Parathyroid adenoma (tissue), 2 donors: ENCODE measurements at regions not wholly inside any gene's neighbourhood (a gene's known extent, or its start where the extent isn't known, plus 50 kb on each side); places are given as distances from the start of the nearest gene placed in this dataset.

Experiments
- H2AFZ ChIP-seq: fragments of 300-600 bp; sonication (generic); one replicate; pipeline ENCODE4 v1.7.0; 2017; ENCODE audit warnings: antibody characterized with exemption, mild to moderate bottlenecking
- H3K27ac ChIP-seq: fragments of 300-600 bp; sonication (generic); one replicate; pipeline ENCODE4 v1.7.0; 2017
- H3K27me3 ChIP-seq: fragments of 300-600 bp; sonication (generic); one replicate; pipeline ENCODE4 v1.7.0; 2017; ENCODE audit warnings: low read length; ENCODE audit not compliant: control insufficient read depth, insufficient read depth
- H3K36me3 ChIP-seq: fragments of 300-600 bp; sonication (generic); one replicate; pipeline ENCODE4 v1.7.0; 2017; ENCODE audit warnings: low read length; ENCODE audit not compliant: control insufficient read depth, insufficient read depth
- H3K4me1 ChIP-seq: fragments of 300-600 bp; sonication (generic); one replicate; pipeline ENCODE4 v1.7.0; 2017; ENCODE audit warnings: control low read depth
- H3K4me2 ChIP-seq: fragments of 300-600 bp; sonication (generic); one replicate; pipeline ENCODE4 v1.7.0; 2017; ENCODE audit warnings: low read length
- H3K4me3 ChIP-seq: fragments of 300-600 bp; sonication (generic); one replicate; pipeline ENCODE4 v1.7.0; 2017; ENCODE audit warnings: low read depth, low read length
- H3K79me2 ChIP-seq: fragments of 300-600 bp; sonication (generic); one replicate; pipeline ENCODE4 v1.7.0; 2017; ENCODE audit warnings: control low read depth
- H3K9ac ChIP-seq: fragments of 300-600 bp; sonication (generic); one replicate; pipeline ENCODE4 v1.7.0; 2017; ENCODE audit warnings: mild to moderate bottlenecking
- H3K9me3 ChIP-seq: fragments of 300-600 bp; sonication (generic); one replicate; pipeline ENCODE4 v1.7.0; 2017; ENCODE audit warnings: low read length; ENCODE audit not compliant: control insufficient read depth
- TF ChIP-seq, protein P1 (sequence below): fragments of 300-600 bp; sonication (generic); IDR thresholded peaks from one replicate; pipeline ENCODE4 v1.7.0; 2017; ENCODE audit warnings: antibody characterized with exemption, mild to moderate bottlenecking
- donor health status: primary hyperparathyroidism.

DNA sequence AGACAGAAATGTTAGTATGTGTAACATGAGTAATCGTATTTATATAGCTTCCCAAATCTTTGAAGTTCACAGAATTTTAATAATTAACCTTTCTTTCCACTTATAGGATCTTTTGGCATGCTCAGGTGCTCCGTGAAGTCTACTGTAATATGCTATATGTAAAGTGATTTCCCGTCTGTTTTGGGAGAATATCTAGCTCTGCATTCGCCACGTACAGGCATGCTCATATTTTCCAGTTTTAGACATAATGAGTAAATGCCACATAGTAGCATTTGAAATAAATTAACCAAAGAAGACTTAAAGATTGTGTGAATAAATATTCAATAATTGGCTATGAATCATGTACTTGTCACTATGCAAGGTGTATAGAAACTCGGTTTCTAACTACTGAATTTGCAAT is 189.0 kb upstream of the CSNK1A1L start:
- Histone ChIP-seq H3K9ac (no peak overlapping the region), H2AFZ (no peak overlapping the region), H3K9me3 (no peaks in the 10 kb centered on the region), H3K79me2 (no peaks in the 10 kb centered on the region), H3K4me3 (no peak overlapping the region), H3K27ac (no peak overlapping the region), H3K4me2 (no peak overlapping the region), H3K4me1 (no peaks in the 10 kb centered on the region), H3K27me3 (no peaks in the 10 kb centered on the region), H3K36me3 (no peaks in the 10 kb centered on the region)
- TF ChIP-seq, protein P1, sequence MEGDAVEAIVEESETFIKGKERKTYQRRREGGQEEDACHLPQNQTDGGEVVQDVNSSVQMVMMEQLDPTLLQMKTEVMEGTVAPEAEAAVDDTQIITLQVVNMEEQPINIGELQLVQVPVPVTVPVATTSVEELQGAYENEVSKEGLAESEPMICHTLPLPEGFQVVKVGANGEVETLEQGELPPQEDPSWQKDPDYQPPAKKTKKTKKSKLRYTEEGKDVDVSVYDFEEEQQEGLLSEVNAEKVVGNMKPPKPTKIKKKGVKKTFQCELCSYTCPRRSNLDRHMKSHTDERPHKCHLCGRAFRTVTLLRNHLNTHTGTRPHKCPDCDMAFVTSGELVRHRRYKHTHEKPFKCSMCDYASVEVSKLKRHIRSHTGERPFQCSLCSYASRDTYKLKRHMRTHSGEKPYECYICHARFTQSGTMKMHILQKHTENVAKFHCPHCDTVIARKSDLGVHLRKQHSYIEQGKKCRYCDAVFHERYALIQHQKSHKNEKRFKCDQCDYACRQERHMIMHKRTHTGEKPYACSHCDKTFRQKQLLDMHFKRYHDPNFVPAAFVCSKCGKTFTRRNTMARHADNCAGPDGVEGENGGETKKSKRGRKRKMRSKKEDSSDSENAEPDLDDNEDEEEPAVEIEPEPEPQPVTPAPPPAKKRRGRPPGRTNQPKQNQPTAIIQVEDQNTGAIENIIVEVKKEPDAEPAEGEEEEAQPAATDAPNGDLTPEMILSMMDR: no peak

DNA sequence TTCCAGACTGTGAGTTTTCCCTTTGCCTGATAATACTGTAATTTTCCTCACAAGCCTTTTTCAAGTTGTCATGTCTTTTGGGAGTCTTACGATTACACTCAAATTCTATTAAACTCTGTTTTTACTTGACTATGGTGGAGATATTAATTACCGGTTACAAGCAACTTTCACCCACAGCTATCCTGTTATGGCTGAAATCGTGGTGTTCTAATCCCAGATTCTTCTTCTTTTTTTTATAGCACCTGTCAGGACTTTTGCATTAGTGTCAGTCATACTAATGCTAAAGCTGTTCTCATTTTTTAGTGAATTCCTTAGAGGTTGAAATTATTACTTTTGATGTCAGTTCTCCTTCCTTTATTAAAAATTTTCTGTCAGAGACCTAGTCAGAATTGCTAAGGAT is 187.8 kb upstream of the CSNK1A1L start:
- Histone ChIP-seq H3K4me2 (no peak overlapping the region), H3K79me2 (no peaks in the 10 kb centered on the region)

DNA sequence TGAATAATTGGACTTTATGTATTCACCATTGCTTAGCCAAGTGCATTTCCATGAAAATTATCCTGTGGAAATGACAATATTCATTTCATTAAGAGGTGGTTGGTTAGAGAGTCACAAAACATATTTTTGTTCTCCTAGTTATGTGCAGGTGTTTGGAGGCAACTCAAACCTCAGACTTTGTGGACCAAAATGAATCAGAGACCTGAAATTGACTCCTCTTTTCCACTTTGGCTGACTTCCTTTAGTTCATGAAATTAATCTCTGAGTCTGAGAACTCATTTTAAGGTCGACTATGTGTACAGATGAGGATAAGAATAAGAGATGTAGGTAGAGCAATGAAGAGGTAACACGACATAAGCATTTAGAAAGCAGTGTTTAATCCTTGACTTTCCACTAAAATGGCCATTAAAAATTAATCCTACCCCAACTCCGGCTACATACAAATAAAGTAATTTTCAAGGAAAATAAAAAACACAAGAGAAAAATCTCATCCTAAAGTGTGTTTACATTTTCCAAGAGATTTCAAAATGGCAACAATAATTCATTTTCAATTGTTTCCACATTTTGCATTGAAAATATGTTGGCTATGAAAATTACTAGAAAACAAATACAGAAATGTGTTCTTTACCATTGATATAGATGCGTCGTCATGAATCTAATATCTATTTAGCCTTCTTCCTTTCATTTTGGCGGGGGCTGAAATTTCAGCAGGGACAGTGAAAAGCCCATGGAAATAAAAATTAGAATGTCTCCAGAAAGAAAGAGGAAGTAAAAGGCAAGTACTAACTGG is 185.4 kb upstream of the CSNK1A1L start:
- no peaks in the 10 kb centered on the region for H3K27me3 ChIP-seq
- no peak overlapping the region for H3K4me3 ChIP-seq
- H2AFZ ChIP-seq: no peak overlapping the region
- H3K9me3 ChIP-seq: no peaks in the 10 kb centered on the region
- H3K36me3 ChIP-seq: no peaks in the 10 kb centered on the region
- H3K4me2 ChIP-seq: no peak overlapping the region
- H3K9ac ChIP-seq: no peak overlapping the region
- H3K27ac ChIP-seq: no peak overlapping the region
- H3K4me1 ChIP-seq: no peaks in the 10 kb centered on the region
- no peaks in the 10 kb centered on the region for H3K79me2 ChIP-seq
- TF ChIP-seq, protein P1: no peak

More for the DNA sequence above, 187.8 kb upstream of the CSNK1A1L start:
- H3K4me3 ChIP-seq: no peak overlapping the region
- no peaks in the 10 kb centered on the region for H3K9me3 ChIP-seq
- H3K36me3 ChIP-seq: no peaks in the 10 kb centered on the region
- H2AFZ ChIP-seq: no peak overlapping the region
- no peaks in the 10 kb centered on the region for H3K4me1 ChIP-seq
- H3K27me3 ChIP-seq: no peaks in the 10 kb centered on the region
- TF ChIP-seq, protein P1: no peak
- H3K27ac ChIP-seq: no peak overlapping the region
- H3K9ac ChIP-seq: no peak overlapping the region

DNA sequence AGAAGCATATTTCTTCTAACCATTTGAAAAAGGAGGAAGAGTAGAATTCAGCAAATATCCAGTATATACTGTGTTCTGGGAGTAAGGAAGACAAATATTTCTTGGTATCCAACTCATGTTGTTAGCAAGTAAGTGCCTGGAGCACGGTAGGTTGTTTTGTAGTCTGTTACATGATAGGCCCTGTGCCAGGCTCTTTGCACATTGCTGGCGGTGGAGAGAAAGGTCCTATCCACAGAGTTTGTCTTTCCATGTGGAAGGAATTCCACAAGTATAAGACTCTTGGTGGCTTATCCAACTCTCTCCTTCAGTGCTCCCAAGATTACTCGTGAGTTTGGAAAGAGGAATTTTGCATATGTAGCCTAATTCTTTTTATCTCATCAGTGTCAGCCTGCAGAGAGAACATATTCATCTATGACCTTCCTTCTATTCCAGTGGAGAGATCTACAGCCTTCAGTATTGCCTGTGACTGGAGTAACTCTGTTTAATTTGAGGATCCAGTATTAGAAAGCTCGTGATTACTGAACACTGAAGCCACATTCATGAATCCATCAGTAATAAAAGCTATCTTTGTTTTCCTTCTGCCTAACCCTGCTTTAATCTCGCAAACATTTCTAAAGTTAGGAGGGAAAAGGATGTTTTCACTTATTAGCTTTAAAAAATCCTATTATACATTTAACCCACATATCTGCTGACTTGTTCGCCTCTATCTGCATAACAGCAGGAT is 183.9 kb upstream of the CSNK1A1L start:
- Histone ChIP-seq H3K4me1 (no peaks in the 10 kb centered on the region), H3K4me2 (no peak overlapping the region), H3K4me3 (no peak overlapping the region), H3K9ac (no peak overlapping the region), H3K79me2 (no peaks in the 10 kb centered on the region), H3K9me3 (no peaks in the 10 kb centered on the region), H3K27me3 (no peaks in the 10 kb centered on the region), H2AFZ (no peak overlapping the region), H3K36me3 (no peaks in the 10 kb centered on the region), H3K27ac (no peak overlapping the region)
- TF ChIP-seq, protein P1: no peak
